ENCODE measurements at regions not wholly inside any gene's neighbourhood (a gene's known extent, or its start where the extent isn't known, plus 50 kb on each side); places are given as distances from the start of the nearest gene placed in this dataset.

- H3K4me3 ChIP-seq (ENCODE audit: control insufficient read depth, low read depth, low read length) = no peak overlapping the region
- no peak for DNase-seq (ENCODE audit: low read depth)
- TF ChIP-seq CTCF (conservative IDR thresholded peaks at IDR 0.05; ENCODE audit: control insufficient read depth, insufficient read depth, low read depth, low read length) = no peak
Measured at GRCh38 chr9:99405359-99405758, 183.3 kb downstream of the SEC61B start.

GRCh38 chr9:99406939-99407338 lies 184.9 kb downstream of the SEC61B start:
- no peak for TF ChIP-seq CTCF (conservative IDR thresholded peaks at IDR 0.05; ENCODE audit: control insufficient read depth, insufficient read depth, low read depth, low read length)
- no peak overlapping the region for H3K4me3 ChIP-seq (ENCODE audit: control insufficient read depth, low read depth, low read length)
- DNase-seq (ENCODE audit: low read depth) = no peak

- no peak overlapping the region for H3K4me3 ChIP-seq (ENCODE audit: control insufficient read depth, low read depth, low read length)
- TF ChIP-seq CTCF (conservative IDR thresholded peaks at IDR 0.05; ENCODE audit: control insufficient read depth, insufficient read depth, low read depth, low read length) = no peak
- DNase-seq (ENCODE audit: low read depth) = peak; percentile 71
Measured at GRCh38 chr9:99411068-99411467, 189.0 kb downstream of the SEC61B start.

- H3K4me3 ChIP-seq (ENCODE audit: control insufficient read depth, low read depth, low read length) = no peak overlapping the region
- DNase-seq (ENCODE audit: low read depth) = no peak
- TF ChIP-seq CTCF (conservative IDR thresholded peaks at IDR 0.05; ENCODE audit: control insufficient read depth, insufficient read depth, low read depth, low read length) = no peak
Measured at GRCh38 chr9:99411479-99412115, 189.5 kb downstream of the SEC61B start.

GRCh38 chr9:99412606-99413005 lies 190.5 kb downstream of the SEC61B start:
- no peak overlapping the region for H3K4me3 ChIP-seq (ENCODE audit: control insufficient read depth, low read depth, low read length)
- DNase-seq (ENCODE audit: low read depth) = no peak
- no peak for TF ChIP-seq CTCF (conservative IDR thresholded peaks at IDR 0.05; ENCODE audit: control insufficient read depth, insufficient read depth, low read depth, low read length)

- DNase-seq (ENCODE audit: low read depth) = no peak
- TF ChIP-seq CTCF (conservative IDR thresholded peaks at IDR 0.05; ENCODE audit: control insufficient read depth, insufficient read depth, low read depth, low read length) = no peak
- H3K4me3 ChIP-seq (ENCODE audit: control insufficient read depth, low read depth, low read length) = no peak overlapping the region
Measured at GRCh38 chr9:99414321-99414720, 192.2 kb downstream of the SEC61B start.

- no peak for DNase-seq (ENCODE audit: low read depth)
- no peak for TF ChIP-seq CTCF (conservative IDR thresholded peaks at IDR 0.05; ENCODE audit: control insufficient read depth, insufficient read depth, low read depth, low read length)
- no peak overlapping the region for H3K4me3 ChIP-seq (ENCODE audit: control insufficient read depth, low read depth, low read length)
Measured at GRCh38 chr9:99415606-99416005, 193.5 kb downstream of the SEC61B start.
